HG03565 (cell line): ENCODE measurements at regions not wholly inside any gene's neighbourhood (a gene's known extent, or its start where the extent isn't known, plus 50 kb on each side); places are given as distances from the start of the nearest gene placed in this dataset.

Experiments
- ATAC-seq: cut with Tn5 transposase; IDR thresholded peaks from one replicate; pipeline ENCODE4 v1.9.1; 2021; ENCODE audit warnings: mild to moderate bottlenecking, moderate library complexity; ENCODE audit not compliant: unreplicated experiment

GRCh38 chr3:135781026-135781815 is 184.3 kb upstream of the PPP2R3A start:
- ATAC-seq: no peak

- ATAC-seq: peak; percentile 80
Observed at GRCh38 chr3:135784557-135784956, 181.0 kb upstream of the PPP2R3A start.

DNA sequence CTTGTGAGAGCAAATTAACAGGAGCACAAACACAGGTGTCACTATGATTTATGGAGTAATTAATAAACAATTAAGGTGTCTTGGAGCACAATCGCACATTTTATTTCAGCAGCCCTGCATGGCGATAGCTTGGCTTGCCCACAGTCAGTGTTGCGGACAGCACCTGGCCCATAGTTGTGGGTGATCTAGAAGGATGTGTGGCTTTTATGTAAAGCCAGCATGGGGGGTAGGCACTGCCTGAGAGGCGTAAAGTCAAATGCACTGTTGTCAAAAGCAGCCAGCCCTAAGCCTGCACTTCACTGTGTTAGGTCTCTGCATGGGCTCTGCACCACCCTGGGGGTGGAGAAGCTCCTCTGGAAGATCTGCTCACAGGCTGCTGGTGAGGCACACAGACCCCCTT is 177.4 kb upstream of the PPP2R3A start:
- ATAC-seq: no peak

DNA sequence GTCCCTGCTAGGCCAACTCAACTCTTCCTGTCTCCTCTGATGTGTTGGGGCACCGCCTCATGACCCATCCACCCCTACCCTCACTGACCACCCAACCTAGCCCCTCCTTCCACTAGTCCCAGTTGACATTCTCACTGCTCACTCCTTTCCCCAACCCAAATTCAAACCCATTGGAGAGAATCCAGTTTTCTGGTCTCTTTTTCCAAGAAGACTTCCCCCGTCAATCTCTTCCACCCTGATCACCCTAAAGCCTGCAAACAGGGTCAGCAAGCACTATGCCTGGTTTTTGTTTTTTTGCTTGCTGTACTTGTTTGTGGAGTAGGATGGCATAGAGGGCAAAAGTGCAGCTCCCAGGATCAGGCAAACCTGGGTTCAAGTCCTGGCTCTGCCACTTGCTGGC is 176.6 kb upstream of the PPP2R3A start:
- ATAC-seq: no peak

GRCh38 chr3:135792174-135792573 is 173.4 kb upstream of the PPP2R3A start:
- no peak for ATAC-seq

- no peak for ATAC-seq
Observed at GRCh38 chr3:135792858-135793475, 172.6 kb upstream of the PPP2R3A start.

GRCh38 chr3:135800071-135800549 is 165.4 kb upstream of the PPP2R3A start:
- no peak for ATAC-seq

DNA sequence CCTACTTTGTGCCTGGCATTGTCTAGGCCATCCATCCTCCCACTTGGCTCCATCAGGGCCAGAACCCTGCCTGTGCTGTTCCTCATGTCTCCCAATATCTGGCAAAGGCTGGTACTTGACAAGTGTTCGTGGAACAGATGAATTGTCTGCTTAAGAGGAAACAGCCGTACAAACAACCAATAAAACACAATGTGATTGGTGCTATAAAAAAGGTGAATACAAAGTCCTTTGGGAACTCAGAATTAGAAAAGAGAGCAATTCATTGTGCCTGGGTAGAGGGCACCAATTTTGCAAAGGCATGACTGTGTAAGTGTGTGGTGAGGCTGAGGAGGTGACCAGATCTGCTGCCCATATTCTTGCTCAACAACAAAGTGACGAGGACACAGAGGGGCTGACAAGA is 164.5 kb upstream of the PPP2R3A start:
- no peak for ATAC-seq

GRCh38 chr3:135802171-135802570 is 163.4 kb upstream of the PPP2R3A start:
- ATAC-seq: no peak

DNA sequence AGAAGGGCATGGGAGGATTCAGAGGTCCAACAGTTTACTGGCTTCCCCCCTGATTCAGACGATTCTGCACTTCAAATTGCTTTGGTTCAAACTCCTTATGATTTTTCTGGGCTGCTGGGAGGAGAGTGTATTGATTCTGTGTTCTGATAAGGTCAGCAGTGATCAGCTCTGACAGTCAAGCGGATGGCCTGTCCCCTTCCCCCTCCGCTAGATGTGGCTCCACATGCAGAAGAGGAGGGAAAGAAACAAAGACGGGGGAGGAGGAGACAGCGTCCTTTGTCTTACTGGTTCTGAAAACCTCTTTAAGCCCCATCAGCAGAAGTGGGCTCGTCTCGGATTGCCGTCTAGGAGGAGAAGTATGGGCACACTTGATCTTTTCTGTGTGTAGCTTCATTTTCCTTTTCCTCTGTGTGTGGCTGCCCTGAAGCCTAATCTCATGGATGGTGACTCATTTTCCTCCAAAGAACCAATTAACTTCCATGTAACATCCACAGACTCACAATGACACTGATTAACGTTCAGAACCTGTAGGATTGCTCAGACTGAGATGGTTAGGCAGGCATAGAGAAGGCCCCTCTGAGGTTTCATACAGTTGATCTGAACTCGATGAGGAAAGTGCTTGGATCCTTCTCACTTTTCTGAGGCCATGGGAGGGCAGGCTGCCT is 162.4 kb upstream of the PPP2R3A start:
- ATAC-seq: no peak

- ATAC-seq: no peak
Observed at GRCh38 chr3:135805752-135806151, 159.8 kb upstream of the PPP2R3A start.

DNA sequence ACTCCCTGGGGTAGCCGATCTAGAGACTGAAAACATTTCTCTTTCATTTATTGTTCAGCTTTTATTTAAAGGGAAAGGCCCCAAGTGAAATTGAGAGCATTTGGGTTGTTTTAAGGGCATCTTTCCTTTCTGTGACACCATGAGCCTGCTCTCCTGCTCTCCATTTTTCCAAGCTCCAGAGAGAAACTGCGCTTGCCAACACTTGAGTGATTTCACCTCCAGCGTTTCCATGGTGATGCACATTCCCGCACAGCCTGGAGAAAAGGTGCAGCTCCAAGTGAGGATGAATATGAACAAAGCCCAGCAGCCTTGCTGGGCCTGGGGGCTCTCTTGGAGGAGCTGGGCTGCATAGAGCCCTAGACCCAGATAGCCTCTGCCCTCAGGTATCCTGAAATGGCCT is 159.2 kb upstream of the PPP2R3A start:
- no peak for ATAC-seq

DNA sequence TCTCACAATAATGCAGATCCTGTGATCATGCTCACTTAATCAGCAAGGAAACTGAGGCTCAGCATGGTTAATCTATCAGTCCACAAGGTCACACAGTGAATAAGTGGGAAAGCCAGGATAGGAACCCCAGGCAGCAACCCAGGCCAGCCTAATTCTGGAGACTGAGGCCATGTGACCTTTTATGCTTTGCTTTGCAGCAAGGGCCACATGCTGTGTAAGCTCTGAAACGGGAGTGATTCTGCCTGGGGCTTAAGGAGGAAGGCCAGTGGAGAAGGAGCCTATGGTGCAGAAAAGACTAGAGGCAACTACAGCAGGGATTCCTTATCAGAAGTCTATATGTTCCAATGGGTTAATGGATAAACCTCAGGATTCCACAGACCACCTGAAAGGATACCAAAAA is 157.6 kb upstream of the PPP2R3A start:
- ATAC-seq: no peak

- ATAC-seq: no peak
Observed at GRCh38 chr3:135809021-135809634, 156.4 kb upstream of the PPP2R3A start.

DNA sequence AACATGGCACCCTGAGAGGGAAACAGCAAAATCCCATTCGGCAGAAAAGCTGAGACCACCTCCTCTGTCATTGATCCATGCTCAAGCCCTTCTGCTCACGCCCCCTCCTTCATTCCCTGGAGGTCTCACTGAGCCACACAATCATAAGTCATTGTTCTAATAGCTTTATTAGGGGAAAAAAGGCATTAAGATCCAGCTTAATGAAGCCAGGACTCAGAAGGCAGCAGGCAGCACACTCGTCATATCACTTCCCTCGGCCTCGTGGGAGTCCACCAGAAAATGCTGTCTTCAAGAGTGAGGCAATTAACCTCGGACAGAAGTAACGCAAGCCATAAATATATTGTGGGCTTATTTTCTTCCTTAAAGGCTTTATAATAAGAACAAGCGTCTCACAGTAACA is 153.9 kb upstream of the PPP2R3A start:
- no peak for ATAC-seq

GRCh38 chr3:135812057-135812456 is 153.5 kb upstream of the PPP2R3A start:
- ATAC-seq: no peak

DNA sequence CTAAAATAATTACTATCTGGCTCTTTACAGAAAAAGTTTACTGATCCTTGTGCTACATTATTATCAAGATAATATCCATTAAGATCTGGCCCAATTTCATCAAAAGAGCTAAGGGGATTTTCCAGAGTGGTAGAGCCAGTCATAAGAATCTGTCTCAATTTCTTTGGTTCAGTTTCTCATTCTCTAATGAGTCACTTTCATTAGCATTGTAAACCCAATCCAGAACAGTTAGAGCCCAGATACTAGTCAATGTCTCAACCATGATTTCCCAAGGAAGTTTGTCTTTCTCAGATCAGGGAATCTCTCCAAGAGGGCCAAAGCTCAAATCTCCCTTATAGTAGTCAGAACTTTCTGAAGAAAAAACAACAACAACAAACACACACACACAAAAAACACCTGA is 131.1 kb upstream of the PPP2R3A start:
- ATAC-seq: no peak

- ATAC-seq: no peak
Observed at GRCh38 chr3:135837977-135838631, 127.4 kb upstream of the PPP2R3A start.

DNA sequence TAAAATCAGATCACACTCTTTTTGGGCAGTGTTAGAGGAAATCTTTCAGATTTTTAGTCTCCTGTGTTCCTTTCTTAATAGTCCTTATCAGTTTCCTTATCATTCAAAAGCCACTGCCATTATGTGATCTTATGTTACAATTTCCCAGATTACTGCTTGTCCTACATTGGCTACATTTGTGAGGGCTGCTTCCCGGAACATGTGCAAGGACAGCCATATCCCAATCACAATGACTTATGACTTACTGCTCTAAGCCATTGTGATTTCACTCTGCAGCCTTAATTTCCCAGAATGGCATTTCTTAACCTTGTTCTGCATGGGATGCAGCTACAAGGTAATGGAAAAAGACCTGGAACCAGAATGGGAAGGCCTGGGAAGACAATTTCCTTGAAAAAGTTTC is 125.1 kb upstream of the PPP2R3A start:
- ATAC-seq: no peak

DNA sequence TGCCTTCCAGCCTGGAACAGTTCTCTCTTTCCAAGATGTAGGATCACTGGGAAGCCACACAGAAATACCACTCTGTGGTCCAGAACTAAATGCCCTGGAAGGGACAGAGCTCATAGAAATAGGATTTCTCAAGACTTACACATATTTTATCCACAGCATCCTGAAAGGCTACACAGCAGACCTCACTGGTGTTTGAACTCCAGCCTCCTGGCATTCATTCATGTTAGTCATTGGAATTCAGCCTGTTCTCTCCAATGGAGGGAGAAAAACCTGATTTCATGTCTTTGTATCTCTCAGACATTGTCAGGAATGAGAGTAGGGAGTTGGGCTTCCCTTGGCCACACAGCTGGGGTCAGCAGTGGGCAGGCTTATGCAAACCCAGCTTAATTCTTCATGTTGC is 121.1 kb upstream of the PPP2R3A start:
- no peak for ATAC-seq

DNA sequence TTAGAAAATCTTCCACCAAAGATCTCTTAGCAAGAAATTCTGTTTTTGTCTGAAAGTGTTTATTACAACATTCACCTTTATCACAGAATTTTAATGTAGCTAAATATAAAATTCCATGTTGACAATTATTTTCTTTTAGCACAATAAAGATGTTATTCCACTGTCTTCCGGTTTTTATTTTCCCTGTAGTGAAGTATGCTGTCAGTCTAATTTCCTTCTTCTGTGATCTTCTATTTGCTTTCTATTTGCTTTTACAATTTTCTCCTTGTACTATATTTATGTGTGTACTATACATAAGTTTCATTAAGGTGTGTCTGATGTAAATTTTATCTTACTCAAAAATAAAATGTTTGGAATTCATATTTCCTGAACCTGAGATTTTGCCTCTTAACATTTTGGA is 117.5 kb upstream of the PPP2R3A start:
- no peak for ATAC-seq
